ENCODE measurements at regions not wholly inside any gene's neighbourhood (a gene's known extent, or its start where the extent isn't known, plus 50 kb on each side); places are given as distances from the start of the nearest gene placed in this dataset.

DNA sequence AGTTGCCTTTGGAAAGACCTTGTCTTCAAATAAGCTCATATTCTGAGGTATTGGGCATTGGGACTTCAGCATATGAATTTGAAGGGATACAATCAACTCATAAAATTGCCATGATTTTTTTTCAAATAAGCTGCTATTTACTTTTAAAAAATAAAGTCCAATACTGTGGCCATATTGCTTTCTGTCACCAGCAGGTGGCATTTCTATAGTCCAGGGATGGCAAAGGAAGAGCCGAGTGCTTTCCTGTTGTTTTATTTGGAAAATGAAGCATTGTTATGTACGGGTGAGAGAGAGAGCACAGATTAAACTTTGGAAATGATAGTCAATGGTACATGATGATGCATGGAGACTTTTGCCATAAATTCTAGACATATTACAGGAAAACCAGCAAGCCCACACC is 104.1 kb upstream of the DPP6 start:
- TF ChIP-seq, protein P1, sequence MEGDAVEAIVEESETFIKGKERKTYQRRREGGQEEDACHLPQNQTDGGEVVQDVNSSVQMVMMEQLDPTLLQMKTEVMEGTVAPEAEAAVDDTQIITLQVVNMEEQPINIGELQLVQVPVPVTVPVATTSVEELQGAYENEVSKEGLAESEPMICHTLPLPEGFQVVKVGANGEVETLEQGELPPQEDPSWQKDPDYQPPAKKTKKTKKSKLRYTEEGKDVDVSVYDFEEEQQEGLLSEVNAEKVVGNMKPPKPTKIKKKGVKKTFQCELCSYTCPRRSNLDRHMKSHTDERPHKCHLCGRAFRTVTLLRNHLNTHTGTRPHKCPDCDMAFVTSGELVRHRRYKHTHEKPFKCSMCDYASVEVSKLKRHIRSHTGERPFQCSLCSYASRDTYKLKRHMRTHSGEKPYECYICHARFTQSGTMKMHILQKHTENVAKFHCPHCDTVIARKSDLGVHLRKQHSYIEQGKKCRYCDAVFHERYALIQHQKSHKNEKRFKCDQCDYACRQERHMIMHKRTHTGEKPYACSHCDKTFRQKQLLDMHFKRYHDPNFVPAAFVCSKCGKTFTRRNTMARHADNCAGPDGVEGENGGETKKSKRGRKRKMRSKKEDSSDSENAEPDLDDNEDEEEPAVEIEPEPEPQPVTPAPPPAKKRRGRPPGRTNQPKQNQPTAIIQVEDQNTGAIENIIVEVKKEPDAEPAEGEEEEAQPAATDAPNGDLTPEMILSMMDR (IDR thresholded peaks at IDR 0.05; ENCODE audit: low read depth, low read length): no peak
- no peak for TF ChIP-seq EZH2phosphoT487 (IDR thresholded peaks at IDR 0.05; ENCODE audit: low read depth)
